ENCODE measurements at regions not wholly inside any gene's neighbourhood (a gene's known extent, or its start where the extent isn't known, plus 50 kb on each side); places are given as distances from the start of the nearest gene placed in this dataset.

GRCh38 chr10:44207160-44207559 is 177.7 kb downstream of the CXCL12 start:
- DNase-seq (ENCODE audit: low read depth in 2 of 2) = no peak
- TF ChIP-seq, protein P1, sequence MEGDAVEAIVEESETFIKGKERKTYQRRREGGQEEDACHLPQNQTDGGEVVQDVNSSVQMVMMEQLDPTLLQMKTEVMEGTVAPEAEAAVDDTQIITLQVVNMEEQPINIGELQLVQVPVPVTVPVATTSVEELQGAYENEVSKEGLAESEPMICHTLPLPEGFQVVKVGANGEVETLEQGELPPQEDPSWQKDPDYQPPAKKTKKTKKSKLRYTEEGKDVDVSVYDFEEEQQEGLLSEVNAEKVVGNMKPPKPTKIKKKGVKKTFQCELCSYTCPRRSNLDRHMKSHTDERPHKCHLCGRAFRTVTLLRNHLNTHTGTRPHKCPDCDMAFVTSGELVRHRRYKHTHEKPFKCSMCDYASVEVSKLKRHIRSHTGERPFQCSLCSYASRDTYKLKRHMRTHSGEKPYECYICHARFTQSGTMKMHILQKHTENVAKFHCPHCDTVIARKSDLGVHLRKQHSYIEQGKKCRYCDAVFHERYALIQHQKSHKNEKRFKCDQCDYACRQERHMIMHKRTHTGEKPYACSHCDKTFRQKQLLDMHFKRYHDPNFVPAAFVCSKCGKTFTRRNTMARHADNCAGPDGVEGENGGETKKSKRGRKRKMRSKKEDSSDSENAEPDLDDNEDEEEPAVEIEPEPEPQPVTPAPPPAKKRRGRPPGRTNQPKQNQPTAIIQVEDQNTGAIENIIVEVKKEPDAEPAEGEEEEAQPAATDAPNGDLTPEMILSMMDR (IDR thresholded peaks at IDR 0.05; ENCODE audit: low read depth, low read length) = no peak
- H3K4me3 ChIP-seq (replicated peaks in 1 of 2; ENCODE audit: low read depth in 2 of 2, low read length in 2 of 2) = no peak overlapping the region

GRCh38 chr10:44206127-44206818 is 178.6 kb downstream of the CXCL12 start:
- peak in 1 of 2 donors; percentile 57 for DNase-seq (ENCODE audit: low read depth in 2 of 2)
- H3K4me3 ChIP-seq (replicated peaks in 1 of 2; ENCODE audit: low read depth in 2 of 2, low read length in 2 of 2) = no peak overlapping the region
- TF ChIP-seq, protein P1 (IDR thresholded peaks at IDR 0.05; ENCODE audit: low read depth, low read length) = no peak

- H3K4me3 ChIP-seq (replicated peaks in 1 of 2; ENCODE audit: low read depth in 2 of 2, low read length in 2 of 2) = no peak overlapping the region
- DNase-seq (ENCODE audit: low read depth in 2 of 2) = peak in 1 of 2 donors; percentile 26
- TF ChIP-seq, protein P1 (IDR thresholded peaks at IDR 0.05; ENCODE audit: low read depth, low read length) = no peak
These were observed 179.8 kb downstream of the CXCL12 start for GRCh38 chr10:44205067-44205466.

DNA sequence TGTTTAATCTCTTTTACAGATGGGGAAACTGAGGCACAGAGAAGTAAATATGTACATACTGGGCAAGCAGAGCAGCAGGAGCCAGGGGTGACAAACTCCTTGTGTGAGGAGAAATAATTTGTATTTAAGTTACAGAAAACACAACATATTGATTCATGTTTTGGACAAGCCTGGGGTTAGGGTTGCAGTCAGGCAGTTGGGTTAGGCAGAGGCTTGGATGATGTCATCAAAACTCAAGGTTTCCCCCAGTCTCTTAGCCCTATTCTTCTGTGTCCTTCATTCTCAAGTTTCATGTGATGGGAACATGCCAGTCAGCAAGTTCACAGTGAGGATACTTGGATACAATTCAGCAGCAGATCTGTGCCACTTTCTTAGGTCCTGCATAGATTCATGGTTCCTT is 181.4 kb downstream of the CXCL12 start:
- no peak for DNase-seq (ENCODE audit: low read depth in 2 of 2)
- TF ChIP-seq, protein P1 (IDR thresholded peaks at IDR 0.05; ENCODE audit: low read depth, low read length) = no peak
- no peak overlapping the region for H3K4me3 ChIP-seq (replicated peaks in 1 of 2; ENCODE audit: low read depth in 2 of 2, low read length in 2 of 2)

DNA sequence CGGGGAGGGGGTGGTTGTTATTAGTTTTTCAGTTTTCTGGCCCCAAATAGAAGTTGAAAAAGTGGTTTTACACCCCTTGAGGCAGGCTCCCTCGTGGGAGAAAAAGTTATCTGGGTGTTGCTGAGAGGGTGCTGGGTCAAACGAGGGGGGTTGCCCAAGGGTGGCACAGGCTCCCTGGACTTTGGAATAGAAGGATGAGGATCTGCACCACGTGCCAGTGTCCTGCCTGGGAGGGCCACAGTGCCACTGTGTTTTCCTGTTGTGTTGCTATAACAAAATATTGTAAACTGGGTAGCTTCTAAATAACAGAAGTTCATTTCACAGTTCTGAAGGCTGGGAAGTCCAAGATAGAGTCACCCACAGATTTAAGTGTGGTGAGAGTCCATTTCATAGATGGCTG is 181.9 kb downstream of the CXCL12 start:
- TF ChIP-seq, protein P1 (IDR thresholded peaks at IDR 0.05; ENCODE audit: low read depth, low read length) = no peak
- H3K4me3 ChIP-seq (replicated peaks in 1 of 2; ENCODE audit: low read depth in 2 of 2, low read length in 2 of 2) = no peak overlapping the region

GRCh38 chr10:44201656-44202055 is 183.2 kb downstream of the CXCL12 start:
- H3K4me3 ChIP-seq (replicated peaks in 1 of 2; ENCODE audit: low read depth in 2 of 2, low read length in 2 of 2) = no peak overlapping the region
- TF ChIP-seq, protein P1 (IDR thresholded peaks at IDR 0.05; ENCODE audit: low read depth, low read length) = no peak
- no peak for DNase-seq (ENCODE audit: low read depth in 2 of 2)

More for the DNA sequence above, 181.9 kb downstream of the CXCL12 start:
- DNase-seq (ENCODE audit: low read depth in 2 of 2) = no peak

GRCh38 chr10:44201011-44201410 is 183.9 kb downstream of the CXCL12 start:
- no peak for DNase-seq (ENCODE audit: low read depth in 2 of 2)
- TF ChIP-seq, protein P1 (IDR thresholded peaks at IDR 0.05; ENCODE audit: low read depth, low read length) = no peak
- no peak overlapping the region for H3K4me3 ChIP-seq (replicated peaks in 1 of 2; ENCODE audit: low read depth in 2 of 2, low read length in 2 of 2)

Measured in cardiac fibroblast (primary cell).